SK-N-SH (cell line): ENCODE measurements at regions not wholly inside any gene's neighbourhood (a gene's known extent, or its start where the extent isn't known, plus 50 kb on each side); places are given as distances from the start of the nearest gene placed in this dataset.

Experiments
- CTCF ChIA-PET: fragments of 300-600, 350-600 bp; formaldehyde crosslinking; extraction: SDS; loops from one replicate; lab custom pipeline; 2021; lab: Yijun Ruan, JAX
- POLR2A ChIA-PET: fragments of 350-600 bp; sonication (Branson Sonifier 250); formaldehyde crosslinking; extraction: SDS; loops from one replicate; lab custom pipeline; 2020; ENCODE audit warnings: antibody characterized with exemption, inconsistent platforms; lab: Yijun Ruan, JAX
- DNase-seq: peaks from one replicate; pipeline ENCODE4 v3.0.0; 2012
- H2AFZ ChIP-seq: fragments of 200-600 bp; sonication (generic); 2 replicates; pipeline ENCODE4 v1.8.1; 2016; ENCODE audit warnings: antibody characterized with exemption, mild to moderate bottlenecking, low read depth
- H3F3A ChIP-seq: fragments of 200-600 bp; sonication (generic); replicated peaks from 2 replicates; pipeline ENCODE3; 2016; ENCODE audit warnings: antibody characterized with exemption, mild to moderate bottlenecking; ENCODE audit not compliant: insufficient read depth
- H3K27ac ChIP-seq, 2 experiments: fragments of 200-500 bp in 1 of 2; fragments of 200-600 bp in 1 of 2; sonication (Bioruptor generic) in 1 of 2; sonication (generic), shearing (Covaris generic) in 1 of 2; 2 replicates each; pipeline versions ENCODE4 v1.5.1 to v1.6.1; 2014 to 2016; ENCODE audit warnings: low read depth in 2 of 2, inconsistent platforms in 1 of 2, low read length in 1 of 2, mild to moderate bottlenecking in 1 of 2, mixed read lengths in 1 of 2
- H3K27me3 ChIP-seq: fragments of 200-600 bp; sonication (generic), shearing (Covaris generic); 2 replicates; pipeline ENCODE4 v1.6.1; 2016; ENCODE audit warnings: mixed run types; ENCODE audit not compliant: insufficient read depth
- H3K36me3 ChIP-seq, 2 experiments: fragments of 200-500 bp in 1 of 2; fragments of 200-600 bp in 1 of 2; sonication (Bioruptor generic) in 1 of 2; sonication (generic) in 1 of 2; replicated peaks in 1 of 2; 2 replicates each; pipeline versions ENCODE3 to v1.5.1; 2014 to 2016; ENCODE audit warnings: low read length in 1 of 2, mild to moderate bottlenecking in 1 of 2; ENCODE audit not compliant: insufficient read depth in 2 of 2, control insufficient read depth in 1 of 2
- H3K4me1 ChIP-seq, 2 experiments: fragments of 200-500 bp in 1 of 2; fragments of 200-600 bp in 1 of 2; sonication (Bioruptor generic) in 1 of 2; sonication (generic), shearing (Covaris generic) in 1 of 2; 2 replicates each; pipeline versions ENCODE4 v1.5.1 to v1.6.1; 2014 to 2016; ENCODE audit warnings: low read depth in 1 of 2, low read length in 1 of 2, mixed run types in 1 of 2; ENCODE audit not compliant: insufficient read depth in 2 of 2, control insufficient read depth in 1 of 2
- H3K4me2 ChIP-seq: fragments of 200-600 bp; sonication (generic), shearing (Covaris generic); 2 replicates; pipeline ENCODE4 v1.6.1; 2017; ENCODE audit warnings: mixed run types
- H3K4me3 ChIP-seq, 2 experiments: fragments of 200-500 bp in 1 of 2; fragments of 200-600 bp in 1 of 2; sonication (Bioruptor generic) in 1 of 2; sonication (generic), shearing (Covaris generic) in 1 of 2; 2 replicates each; pipeline versions ENCODE4 v1.5.1 to v1.8.1; 2014 to 2016; ENCODE audit warnings: low read depth in 2 of 2, inconsistent platforms in 1 of 2, low read length in 1 of 2, mild to moderate bottlenecking in 1 of 2, mixed read lengths in 1 of 2, moderate library complexity in 1 of 2
- H3K79me2 ChIP-seq: fragments of 200-600 bp; sonication (generic); 2 replicates; pipeline ENCODE4 v1.8.1; 2017; ENCODE audit warnings: mild to moderate bottlenecking; ENCODE audit not compliant: insufficient read depth
- H3K9ac ChIP-seq: fragments of 200-600 bp; sonication (generic); 2 replicates; pipeline ENCODE4 v1.6.1; 2017; ENCODE audit warnings: mixed run types
- H3K9me2 ChIP-seq: fragments of 200-600 bp; sonication (generic); 2 replicates; pipeline ENCODE4 v1.6.1; 2017; ENCODE audit warnings: mixed run types
- H3K9me3 ChIP-seq: fragments of 200-600 bp; sonication (generic); 2 replicates; pipeline ENCODE4 v1.6.1; 2017; ENCODE audit warnings: mixed run types, mild to moderate bottlenecking, moderate library complexity
- H4K20me1 ChIP-seq: fragments of 200-600 bp; sonication (generic); 2 replicates; pipeline ENCODE4 v1.6.1; 2017; ENCODE audit warnings: mild to moderate bottlenecking, mixed run types; ENCODE audit not compliant: insufficient read depth
- CHD2 ChIP-seq: fragments of 150-350 bp; IDR thresholded peaks from 2 replicates; pipeline ENCODE4 v1.6.1; 2018; ENCODE audit warnings: low read length; ENCODE audit not compliant: partially characterized antibody
- CTCF ChIP-seq: fragments of 200-600 bp; sonication (generic); IDR thresholded peaks from 2 replicates; pipeline ENCODE4 v1.6.1; 2017; ENCODE audit warnings: antibody characterized with exemption, mild to moderate bottlenecking, moderate library complexity
- EP300 ChIP-seq, 2 experiments: IDR thresholded peaks; 2 replicates each; pipeline versions ENCODE4 v1.4.0 to v1.6.1; 2012; ENCODE audit warnings: borderline replicate concordance in 1 of 2, low read depth in 1 of 2, low read length in 1 of 2
- FOSL2 ChIP-seq: IDR thresholded peaks from 2 replicates; pipeline ENCODE4 v1.4.0; 2012; ENCODE audit warnings: low read depth, mild to moderate bottlenecking, moderate library complexity, borderline replicate concordance
- FOXJ3 ChIP-seq: sonication (generic); formaldehyde crosslinking; IDR thresholded peaks from 2 replicates; pipeline ENCODE4 v1.5.1; 2020; ENCODE audit warnings: mild to moderate bottlenecking, missing genetic modification reagents
- GATA2 ChIP-seq: sonication (generic); formaldehyde crosslinking; IDR thresholded peaks from 2 replicates; pipeline ENCODE4 v1.5.0; 2020; ENCODE audit warnings: mild to moderate bottlenecking, missing genetic modification reagents
- IRF3 ChIP-seq: fragments of 150-350 bp; IDR thresholded peaks from 2 replicates; pipeline ENCODE4 v1.6.1; 2016; ENCODE audit warnings: mild to moderate bottlenecking, low read depth, low read length
- JUND ChIP-seq: IDR thresholded peaks from 2 replicates; pipeline ENCODE4 v1.4.0; 2012
- MAX ChIP-seq: IDR thresholded peaks from 2 replicates; pipeline ENCODE4 v1.4.0; 2012; ENCODE audit warnings: low read depth
- MXI1 ChIP-seq: IDR thresholded peaks from 2 replicates; pipeline ENCODE4 v1.6.1; 2012; ENCODE audit warnings: mild to moderate bottlenecking, low read depth, low read length, improper control_type of control experiment
- NFIC ChIP-seq: IDR thresholded peaks from 2 replicates; pipeline ENCODE4 v1.4.0; 2012; ENCODE audit warnings: borderline replicate concordance
- POLR2AphosphoS5 ChIP-seq: IDR thresholded peaks from 2 replicates; pipeline ENCODE4 v1.6.1; 2012; ENCODE audit warnings: low read depth, low read length
- RCOR1 ChIP-seq: fragments of 150-350 bp; IDR thresholded peaks from 2 replicates; pipeline ENCODE4 v1.6.1; 2017; ENCODE audit warnings: antibody characterized with exemption, low read length
- RXRA ChIP-seq: IDR thresholded peaks from 2 replicates; pipeline ENCODE4 v1.4.0; 2012; ENCODE audit warnings: low read depth, mild to moderate bottlenecking, borderline replicate concordance
- TCF12 ChIP-seq: IDR thresholded peaks from 2 replicates; pipeline ENCODE4 v1.4.0; 2012
- ZBTB33 ChIP-seq: IDR thresholded peaks from 2 replicates; pipeline ENCODE4 v1.4.0; 2012; ENCODE audit warnings: low read depth, borderline replicate concordance
- WGBS: methylation state at CpG from one replicate; pipeline ENCODE4 v1.1.6; 2017; ENCODE audit warnings: low lambda C conversion rate; 5-methylcytosine and 5-hydroxymethylcytosine counted together

- DNase-seq: no peak
- TF ChIP-seq IRF3 (no peak), MXI1 (no peak), MAX (no peak), CTCF (no peak), ZBTB33 (no peak), FOXJ3 (CRISPR knock-in tag) (no peak)
- TF ChIP-seq, all 33 proteins: peak for 0
- Histone ChIP-seq H3K79me2 (no peaks in the 10 kb centered on the region), H4K20me1 (no peaks in the 10 kb centered on the region), H3K27me3 (no peaks in the 10 kb centered on the region), H3K27ac (no peak overlapping the region), H3K4me1 (peaks cover 6 to 14% of the 10 kb centered on the region in 2 experiments; a peak in 3 of 4 replicates), H3K4me2 (no peak overlapping the region), H2AFZ (no peak overlapping the region), H3K9ac (no peak overlapping the region), H3K4me3 (no peak overlapping the region), H3K9me3 (no peaks in the 10 kb centered on the region), H3K9me2 (no peaks in the 10 kb centered on the region), H3F3A (no peaks in the 10 kb centered on the region), H3K36me3 (no peaks in the 10 kb centered on the region)
- CTCF ChIA-PET: interaction anchor here (1.4 kb wide), 1 partner anchor 45 kb away, joined by 4 read pairs; no protein-coding TSS in a partner anchor
- POLR2A ChIA-PET: no interaction called here
Measured at GRCh38 chr10:45509491-45509890, 135.5 kb downstream of the ALOX5 start.

- no peaks in the 10 kb centered on the region for H3K36me3 ChIP-seq
- TF ChIP-seq FOSL2: no peak
- no peak for TF ChIP-seq JUND
- TF ChIP-seq POLR2AphosphoS5: no peak
- peak; percentile 37; the same call in 1 of the 2 replicates for TF ChIP-seq MXI1
- peak in 1 of 2 experiments; percentile 87; a peak in 2 of 4 replicates for TF ChIP-seq EP300 (IDR thresholded peaks at IDR 0.05; ENCODE audit: borderline replicate concordance in 1 of 2, low read depth in 1 of 2, low read length in 1 of 2)
- TF ChIP-seq RXRA: no peak
- TF ChIP-seq RCOR1: peak; percentile 94
- peak; percentile 85 for TF ChIP-seq GATA2 (CRISPR knock-in tag)
- TF ChIP-seq TCF12: peak; percentile 45
- peak; percentile 46; the same call in 1 of the 2 replicates for TF ChIP-seq FOXJ3 (CRISPR knock-in tag)
- TF ChIP-seq CHD2: peak; percentile 79
- no peak for TF ChIP-seq NFIC
- no peaks in the 10 kb centered on the region for H3K9me3 ChIP-seq
- H3K9ac ChIP-seq: no peak overlapping the region
- peak; percentile 60 for DNase-seq
- no peaks in the 10 kb centered on the region for H3K9me2 ChIP-seq
- ChIA-PET POLR2A (no interaction called here), CTCF (interaction anchor here (1.7 kb wide), 1 partner anchor 40 kb away, joined by 6 read pairs; no protein-coding TSS in a partner anchor)
- no peaks in the 10 kb centered on the region for H3F3A ChIP-seq
- H3K27ac ChIP-seq: 0 out of 4 replicates have a peak overlapping the region, but pooled peaks of 1 of the 2 experiments have one; percentile 11
- WGBS: 30% methylated on average over 2 of the region's 2 CpGs
- H3K4me2 ChIP-seq: no peak overlapping the region
- H4K20me1 ChIP-seq: no peaks in the 10 kb centered on the region
- no peaks in the 10 kb centered on the region for H3K27me3 ChIP-seq
- no peaks in the 10 kb centered on the region for H3K79me2 ChIP-seq
- peaks cover 0 to 9% of the 10 kb centered on the region in 2 experiments; a peak in 2 of 4 replicates for H3K4me1 ChIP-seq
- H2AFZ ChIP-seq: no peak overlapping the region
- no peak overlapping the region for H3K4me3 ChIP-seq
Measured at GRCh38 chr10:45505311-45505710, 131.3 kb downstream of the ALOX5 start.
